Type B pancreatic cell (in vitro differentiated cells): ENCODE measurements at regions not wholly inside any gene's neighbourhood (a gene's known extent, or its start where the extent isn't known, plus 50 kb on each side); places are given as distances from the start of the nearest gene placed in this dataset.

Experiments used
- DNase-seq: peaks from one replicate; pipeline ENCODE4 v3.0.0; 2021; ENCODE audit warnings: mixed read lengths; ENCODE audit not compliant: unreplicated experiment; ENCODE audit errors: extremely low spot score
- H3K27ac Mint-ChIP-seq: 2 replicates; pipeline ENCODE4 v1.8.0; 2021; ENCODE audit warnings: mild to moderate bottlenecking, mixed read lengths
- H3K27me3 Mint-ChIP-seq: 2 replicates; pipeline ENCODE4 v1.8.0; 2021; ENCODE audit warnings: mixed read lengths
- H3K36me3 Mint-ChIP-seq: 2 replicates; pipeline ENCODE4 v1.8.0; 2021; ENCODE audit warnings: mixed read lengths
- H3K4me1 Mint-ChIP-seq: one replicate; pipeline ENCODE4 v1.8.0; 2021; ENCODE audit warnings: mixed read lengths; ENCODE audit not compliant: unreplicated experiment
- H3K4me3 Mint-ChIP-seq: 2 replicates; pipeline ENCODE4 v1.8.0; 2021; ENCODE audit warnings: mild to moderate bottlenecking, mixed read lengths
- H3K9me3 Mint-ChIP-seq: 2 replicates; pipeline ENCODE4 v1.8.0; 2021; ENCODE audit warnings: mixed read lengths
- TF ChIP-seq, protein P1 (sequence below): fragments of 200-600 bp; sonication (generic); conservative IDR thresholded peaks from 2 replicates; pipeline ENCODE4 v1.5.0; 2021; ENCODE audit warnings: antibody characterized with exemption, mild to moderate bottlenecking

DNA sequence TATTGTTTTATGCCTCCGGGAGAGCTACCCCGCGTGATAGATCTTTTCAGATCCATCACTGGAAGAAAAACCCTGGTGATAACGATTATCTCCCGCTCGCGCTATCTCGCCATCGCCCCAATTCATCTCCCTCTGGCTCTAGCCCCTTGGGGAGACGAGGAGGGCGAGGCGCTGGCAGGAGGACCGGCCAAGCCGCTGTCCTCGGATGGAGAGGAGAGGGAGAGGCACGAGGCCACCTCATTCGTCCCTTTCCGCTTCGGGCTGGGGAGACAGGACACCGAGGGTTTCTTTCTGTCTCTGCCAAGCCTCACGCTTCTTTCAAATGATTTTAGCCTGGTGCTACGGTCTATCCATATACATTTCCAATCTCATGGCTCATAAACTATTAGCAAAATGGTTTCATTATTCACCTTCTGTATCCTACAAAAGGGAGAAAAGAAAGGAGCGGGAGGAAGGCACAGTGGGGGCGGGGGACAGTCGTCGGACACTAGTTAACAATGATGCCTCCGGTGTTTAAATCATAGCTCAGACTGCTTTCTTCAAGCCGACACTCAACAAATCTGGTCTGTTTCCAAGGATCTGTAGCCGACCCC lies 415.0 kb upstream of the ESRRG start:
- no peak for DNase-seq
- no peaks in the 10 kb centered on the region for H3K36me3 Mint-ChIP-seq
- no peaks in the 10 kb centered on the region for H3K9me3 Mint-ChIP-seq
- TF ChIP-seq, protein P1, sequence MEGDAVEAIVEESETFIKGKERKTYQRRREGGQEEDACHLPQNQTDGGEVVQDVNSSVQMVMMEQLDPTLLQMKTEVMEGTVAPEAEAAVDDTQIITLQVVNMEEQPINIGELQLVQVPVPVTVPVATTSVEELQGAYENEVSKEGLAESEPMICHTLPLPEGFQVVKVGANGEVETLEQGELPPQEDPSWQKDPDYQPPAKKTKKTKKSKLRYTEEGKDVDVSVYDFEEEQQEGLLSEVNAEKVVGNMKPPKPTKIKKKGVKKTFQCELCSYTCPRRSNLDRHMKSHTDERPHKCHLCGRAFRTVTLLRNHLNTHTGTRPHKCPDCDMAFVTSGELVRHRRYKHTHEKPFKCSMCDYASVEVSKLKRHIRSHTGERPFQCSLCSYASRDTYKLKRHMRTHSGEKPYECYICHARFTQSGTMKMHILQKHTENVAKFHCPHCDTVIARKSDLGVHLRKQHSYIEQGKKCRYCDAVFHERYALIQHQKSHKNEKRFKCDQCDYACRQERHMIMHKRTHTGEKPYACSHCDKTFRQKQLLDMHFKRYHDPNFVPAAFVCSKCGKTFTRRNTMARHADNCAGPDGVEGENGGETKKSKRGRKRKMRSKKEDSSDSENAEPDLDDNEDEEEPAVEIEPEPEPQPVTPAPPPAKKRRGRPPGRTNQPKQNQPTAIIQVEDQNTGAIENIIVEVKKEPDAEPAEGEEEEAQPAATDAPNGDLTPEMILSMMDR: no peak
- no peak overlapping the region for H3K27ac Mint-ChIP-seq
- H3K4me3 Mint-ChIP-seq: peak overlapping the region; percentile 69
- H3K27me3 Mint-ChIP-seq: peaks cover 94% of the 10 kb centered on the region
- H3K4me1 Mint-ChIP-seq: peaks cover 30% of the 10 kb centered on the region

DNA sequence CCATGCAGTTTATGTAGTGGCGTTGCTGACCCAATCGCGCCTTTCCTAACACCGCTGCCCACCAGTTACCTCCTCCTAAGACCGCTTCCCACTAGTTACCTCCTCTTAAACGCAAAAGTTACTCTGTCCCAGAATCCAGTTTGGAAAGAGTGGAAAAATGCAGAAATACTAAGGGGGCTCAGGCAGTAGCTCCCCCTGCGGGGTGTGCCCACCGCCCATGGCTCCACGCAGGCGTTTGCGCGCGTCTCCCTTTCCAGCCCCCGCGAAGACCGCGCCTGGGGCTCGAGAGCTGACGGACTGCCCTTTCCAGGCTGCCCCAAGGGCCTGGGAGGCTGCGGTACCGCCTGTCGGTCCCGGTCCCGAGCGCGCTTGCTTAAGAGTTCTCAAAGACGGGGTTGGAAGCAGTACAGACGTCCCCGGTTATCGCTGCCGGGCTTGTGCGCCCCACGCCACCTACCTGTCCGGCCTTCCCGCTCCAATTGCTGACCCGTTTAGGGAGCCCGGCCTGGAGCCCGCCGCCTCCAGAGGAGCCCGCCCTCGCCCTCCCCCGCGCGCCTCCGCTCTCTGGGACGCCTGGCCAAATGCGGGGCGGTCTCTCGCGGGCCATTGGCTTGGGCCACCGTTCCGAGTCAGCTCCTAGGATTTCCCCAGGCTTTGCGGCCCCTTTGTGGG lies 414.1 kb upstream of the ESRRG start:
- H3K27ac Mint-ChIP-seq: no peak overlapping the region
- H3K9me3 Mint-ChIP-seq: no peaks in the 10 kb centered on the region
- TF ChIP-seq, protein P1: no peak
- H3K36me3 Mint-ChIP-seq: no peaks in the 10 kb centered on the region
- peaks cover 94% of the 10 kb centered on the region for H3K27me3 Mint-ChIP-seq
- DNase-seq: no peak
- peaks cover 30% of the 10 kb centered on the region for H3K4me1 Mint-ChIP-seq
- peak overlapping the region; percentile 91 for H3K4me3 Mint-ChIP-seq

DNA sequence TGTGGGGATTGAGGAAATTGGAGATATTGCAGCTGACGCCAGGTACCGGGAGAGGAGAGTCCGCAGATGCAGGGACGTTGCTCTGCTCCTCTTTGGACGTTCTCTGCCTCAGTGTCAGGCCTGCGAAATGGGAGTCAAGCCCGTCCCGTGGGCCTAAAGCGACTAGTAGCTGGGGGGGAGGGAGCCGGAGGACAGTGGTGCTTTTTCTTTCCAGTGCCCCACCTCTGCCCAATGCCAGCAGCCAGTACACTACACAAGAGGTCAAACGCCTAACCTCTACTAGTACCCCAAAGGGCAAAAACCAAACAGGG lies 413.6 kb upstream of the ESRRG start:
- TF ChIP-seq, protein P1: no peak
- no peaks in the 10 kb centered on the region for H3K9me3 Mint-ChIP-seq
- H3K4me1 Mint-ChIP-seq: peaks cover 30% of the 10 kb centered on the region
- H3K27ac Mint-ChIP-seq: no peak overlapping the region
- no peak for DNase-seq
- peak overlapping the region; percentile 91 for H3K4me3 Mint-ChIP-seq
- H3K36me3 Mint-ChIP-seq: no peaks in the 10 kb centered on the region
- H3K27me3 Mint-ChIP-seq: peaks cover 97% of the 10 kb centered on the region

DNA sequence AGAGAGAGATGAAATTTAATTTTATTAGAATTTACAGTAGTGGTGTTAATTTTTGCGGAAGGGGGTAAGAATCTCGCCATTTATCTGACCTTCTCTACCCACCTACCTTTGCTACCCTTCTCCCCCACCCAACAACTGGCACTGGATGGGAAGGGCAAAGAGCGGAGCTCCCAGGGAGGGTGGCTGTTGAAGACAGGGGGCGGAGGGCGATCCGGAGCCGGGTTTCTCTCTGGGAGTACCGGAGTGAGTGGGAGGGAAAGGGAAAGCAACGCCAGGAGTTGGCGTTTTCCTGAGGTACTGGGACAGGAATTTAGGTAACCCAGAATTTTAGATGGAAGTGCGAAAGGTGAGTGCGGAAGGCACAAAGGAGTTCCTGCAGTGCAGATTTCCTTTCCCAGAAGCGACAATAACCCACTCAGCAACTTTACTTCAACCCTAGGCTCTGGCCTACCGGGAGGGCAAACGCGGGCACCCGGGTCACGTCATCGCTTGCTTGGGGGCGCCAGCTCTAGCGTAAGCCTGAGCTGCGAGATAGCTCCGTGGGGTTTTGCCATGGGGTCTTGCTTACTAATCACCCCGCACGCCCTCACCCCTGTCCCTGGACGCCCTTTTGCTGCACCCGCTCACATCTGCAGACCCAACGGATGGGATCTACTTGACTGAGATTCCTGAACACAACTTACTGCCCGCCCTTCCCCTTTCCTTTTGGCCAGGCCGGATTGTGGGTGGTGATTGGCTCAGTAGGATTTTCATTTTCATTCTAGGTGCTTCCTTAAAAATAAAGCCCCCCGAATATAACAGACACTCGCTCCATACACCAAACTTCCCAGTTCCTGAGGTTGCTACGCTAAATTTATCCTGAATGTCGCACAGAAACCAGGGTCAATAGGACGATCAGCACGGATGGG lies 413.0 kb upstream of the ESRRG start:
- Mint-ChIP-seq H3K27ac (no peak overlapping the region), H3K27me3 (peaks cover 97% of the 10 kb centered on the region), H3K4me3 (peak overlapping the region; percentile 91), H3K4me1 (peaks cover 30% of the 10 kb centered on the region), H3K36me3 (no peaks in the 10 kb centered on the region), H3K9me3 (no peaks in the 10 kb centered on the region)
- TF ChIP-seq, protein P1: no peak
- DNase-seq: no peak

DNA sequence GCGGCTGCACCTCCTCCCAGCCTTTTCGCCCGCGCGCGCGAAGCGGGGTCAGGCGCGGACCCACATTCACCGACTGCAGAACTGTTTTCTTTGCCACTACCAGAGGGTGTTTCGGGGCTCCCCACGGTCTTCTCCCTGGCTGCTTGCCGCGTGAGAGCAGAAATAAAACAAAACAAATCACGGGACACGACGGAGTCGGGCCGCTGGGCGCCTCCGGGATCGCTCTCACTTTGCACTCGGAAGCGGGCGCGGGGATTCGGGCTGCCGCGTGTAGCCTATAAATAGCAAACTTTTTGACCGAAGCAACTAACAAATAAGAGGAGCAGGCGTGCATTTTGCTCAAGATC lies 412.3 kb upstream of the ESRRG start:
- Mint-ChIP-seq H3K4me3 (peak overlapping the region; percentile 91), H3K4me1 (peaks cover 30% of the 10 kb centered on the region), H3K9me3 (no peaks in the 10 kb centered on the region)

More for the DNA sequence above, 412.3 kb upstream of the ESRRG start:
- H3K36me3 Mint-ChIP-seq: no peaks in the 10 kb centered on the region
- TF ChIP-seq, protein P1: no peak
- H3K27ac Mint-ChIP-seq: no peak overlapping the region
- DNase-seq: peak; percentile 77
- peaks cover 97% of the 10 kb centered on the region for H3K27me3 Mint-ChIP-seq
